Stimulated activated CD8-positive, alpha-beta memory T cell treated with anti-CD3 and anti-CD28 coated beads, Interleukin-12 subunit alpha, Interleukin-12 subunit beta, amount 100 ng/mL, for 1 hour (primary cell): ENCODE measurements at regions not wholly inside any gene's neighbourhood (a gene's known extent, or its start where the extent isn't known, plus 50 kb on each side); places are given as distances from the start of the nearest gene placed in this dataset.

Experiments
- DNase-seq: peaks from one replicate; pipeline ENCODE4 v3.0.0-alpha.2; 2020; ENCODE audit warnings: low read depth

GRCh38 chr12:69096669-69097335 lies 142.6 kb upstream of the CPSF6 start:
- no peak for DNase-seq

- DNase-seq, result no peak
These were observed 141.6 kb upstream of the CPSF6 start for GRCh38 chr12:69097619-69098368.

DNA sequence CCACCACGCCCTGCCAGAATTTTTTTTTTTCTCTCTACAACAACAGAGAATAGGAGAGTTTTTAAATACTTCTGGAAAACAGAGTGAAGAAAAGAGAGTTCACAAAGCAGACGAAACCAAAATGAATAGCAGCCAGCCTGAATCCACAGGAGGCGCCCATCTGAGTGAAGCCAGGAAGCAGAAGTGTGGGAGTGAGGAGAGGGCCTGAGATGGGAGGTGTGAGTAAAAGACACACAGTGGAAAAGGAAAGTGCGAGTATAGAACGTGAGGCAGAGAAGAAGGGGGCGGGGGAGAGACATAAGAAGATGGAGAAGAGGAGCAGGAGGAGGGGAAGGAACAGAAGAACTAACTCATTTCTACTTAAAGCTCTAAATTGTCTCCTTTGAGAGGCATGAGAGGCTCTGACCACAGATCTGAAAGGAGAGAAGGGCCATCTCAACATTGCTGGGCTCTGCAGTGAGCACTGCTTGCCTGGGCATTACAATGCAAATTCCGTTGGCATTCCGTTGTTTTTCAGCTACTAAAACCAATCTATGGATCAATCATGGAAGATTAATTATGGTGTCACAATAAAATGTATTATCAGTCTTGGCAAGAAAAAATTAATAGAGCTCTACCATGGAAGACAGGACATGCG lies 140.1 kb upstream of the CPSF6 start:
- no peak for DNase-seq

DNA sequence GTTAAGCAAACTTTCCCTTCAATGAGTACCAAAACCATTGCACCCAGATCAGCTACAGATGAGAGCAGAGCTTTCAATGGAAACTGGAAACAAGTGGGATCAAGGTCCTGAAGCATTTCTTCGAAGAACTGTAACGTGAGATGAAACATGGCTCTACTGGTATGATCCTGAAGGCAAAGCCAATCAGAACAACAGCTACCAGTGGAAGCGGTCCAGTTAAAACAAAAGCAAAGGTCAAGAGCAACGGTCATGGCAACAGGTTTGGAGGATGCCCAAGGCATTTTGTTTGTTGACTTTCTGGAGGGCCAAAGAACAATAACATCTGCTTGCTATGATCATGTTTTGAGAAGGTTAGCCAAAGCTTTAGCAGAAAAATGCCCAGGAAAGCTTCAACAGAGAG lies 137.9 kb upstream of the CPSF6 start:
- DNase-seq, result no peak

- no peak for DNase-seq
These were observed 136.5 kb upstream of the CPSF6 start for GRCh38 chr12:69102856-69103255.

DNA sequence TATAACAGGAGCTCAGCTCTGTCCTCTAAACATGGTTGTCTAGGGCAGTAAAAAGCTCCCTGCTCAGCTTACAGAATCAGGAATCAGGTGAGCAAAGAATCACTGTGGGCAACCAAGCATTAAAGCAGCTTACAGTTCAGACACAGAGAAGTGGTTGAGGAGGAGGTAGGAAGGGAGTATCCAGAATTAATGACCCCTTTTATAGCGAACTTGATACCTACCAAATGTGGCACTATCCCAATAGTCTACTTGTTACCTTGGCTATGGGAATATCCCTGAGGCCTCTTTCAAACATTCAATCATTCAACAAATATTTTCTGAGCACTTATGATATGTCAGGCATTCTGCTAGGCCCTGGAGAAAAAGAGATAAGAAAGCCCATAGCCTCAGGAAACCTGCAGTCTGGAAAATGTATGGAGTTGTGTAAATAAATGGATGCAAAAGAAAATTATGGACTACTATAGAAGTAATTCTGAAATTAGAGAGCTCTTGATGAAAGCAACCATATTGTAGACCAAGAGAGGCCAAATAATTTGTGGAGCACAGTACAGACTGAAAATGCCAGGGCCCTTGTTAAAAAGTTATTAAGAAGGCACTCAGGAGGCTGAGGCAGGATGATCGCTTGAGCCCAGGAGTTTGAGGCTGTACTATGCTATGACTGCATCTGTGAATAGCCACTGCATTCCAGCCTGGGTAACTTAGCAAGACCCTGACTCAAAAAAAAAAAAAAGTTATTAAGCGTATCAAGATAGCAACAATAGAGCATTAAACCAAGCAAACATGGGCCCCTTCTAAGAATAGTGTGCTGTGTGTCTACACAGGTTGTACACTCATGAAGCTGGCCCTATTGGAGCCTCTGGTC lies 134.0 kb upstream of the CPSF6 start:
- DNase-seq, result no peak

DNA sequence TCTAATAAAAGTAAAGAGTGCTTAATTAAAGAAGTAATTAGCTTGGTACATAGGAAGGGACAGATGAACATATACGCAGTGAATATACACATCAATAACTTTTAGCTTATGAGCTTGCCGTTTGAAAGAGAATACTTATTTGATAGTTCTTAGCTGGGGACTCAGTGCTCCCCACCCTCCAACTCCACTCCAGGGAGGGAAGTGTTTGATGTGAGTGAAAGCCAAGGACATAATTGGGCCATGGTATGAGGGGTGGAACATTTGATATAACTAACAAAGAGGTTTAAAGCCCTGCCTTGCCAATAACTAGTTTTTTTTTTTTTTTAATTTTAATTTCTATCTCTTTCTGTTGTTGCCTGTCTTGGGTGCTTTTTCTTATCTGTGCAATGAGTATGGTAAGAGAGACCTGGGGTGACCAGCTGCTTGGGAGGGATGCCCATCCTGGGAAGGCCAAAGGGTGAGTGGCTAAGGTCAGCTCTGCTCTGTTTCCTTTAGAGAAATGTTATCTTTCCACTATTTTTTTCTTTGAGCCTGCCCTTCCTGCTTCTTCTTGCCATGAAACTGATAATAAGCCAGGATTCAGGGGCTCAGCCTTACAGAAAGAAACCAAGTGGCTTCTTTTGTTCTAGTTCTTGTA lies 132.8 kb upstream of the CPSF6 start:
- no peak for DNase-seq

DNA sequence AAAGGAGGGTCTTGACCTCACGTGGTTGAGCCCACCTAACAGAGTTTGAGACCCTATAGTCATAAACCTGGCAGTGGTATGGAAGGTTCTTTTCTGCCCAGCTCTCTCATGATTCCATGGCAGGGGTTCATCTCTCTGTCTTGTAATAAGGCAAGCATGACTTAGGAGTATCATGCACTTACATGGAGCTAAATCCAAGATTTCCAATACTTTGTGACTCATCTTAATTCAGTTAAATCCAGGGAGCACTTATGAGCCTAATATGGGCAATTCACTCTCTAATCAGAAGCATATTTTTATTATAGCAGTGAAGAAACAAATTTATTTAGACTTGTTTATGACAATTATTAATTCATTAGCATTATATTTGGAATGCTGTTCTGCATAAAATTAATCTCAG lies 131.8 kb upstream of the CPSF6 start:
- no peak for DNase-seq

- DNase-seq, result no peak
These were observed 131.3 kb upstream of the CPSF6 start for GRCh38 chr12:69108037-69108436.

GRCh38 chr12:69112616-69113015 lies 126.8 kb upstream of the CPSF6 start:
- no peak for DNase-seq

DNA sequence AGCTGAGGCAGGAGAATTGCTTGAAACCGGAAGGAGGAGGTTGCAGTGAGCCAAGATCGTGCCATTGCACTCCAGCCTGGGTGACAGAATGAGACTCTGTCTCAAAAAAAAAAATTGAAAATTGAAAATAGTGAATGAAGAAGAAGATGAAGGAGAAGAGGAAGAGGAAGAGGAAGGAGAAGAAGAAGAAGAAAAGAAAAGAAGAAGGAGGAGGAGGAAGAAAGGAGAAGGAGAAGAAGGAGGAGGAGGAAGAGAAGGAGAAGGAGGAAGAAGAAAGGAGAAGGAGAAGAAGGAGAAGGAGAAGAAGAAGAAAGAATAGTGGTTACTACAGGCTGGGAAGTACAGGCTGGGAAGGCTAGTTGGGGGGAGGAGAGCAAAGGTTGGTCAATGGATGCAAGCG lies 124.3 kb upstream of the CPSF6 start:
- no peak for DNase-seq

- DNase-seq, result no peak
These were observed 123.4 kb upstream of the CPSF6 start for GRCh38 chr12:69115951-69116350.

DNA sequence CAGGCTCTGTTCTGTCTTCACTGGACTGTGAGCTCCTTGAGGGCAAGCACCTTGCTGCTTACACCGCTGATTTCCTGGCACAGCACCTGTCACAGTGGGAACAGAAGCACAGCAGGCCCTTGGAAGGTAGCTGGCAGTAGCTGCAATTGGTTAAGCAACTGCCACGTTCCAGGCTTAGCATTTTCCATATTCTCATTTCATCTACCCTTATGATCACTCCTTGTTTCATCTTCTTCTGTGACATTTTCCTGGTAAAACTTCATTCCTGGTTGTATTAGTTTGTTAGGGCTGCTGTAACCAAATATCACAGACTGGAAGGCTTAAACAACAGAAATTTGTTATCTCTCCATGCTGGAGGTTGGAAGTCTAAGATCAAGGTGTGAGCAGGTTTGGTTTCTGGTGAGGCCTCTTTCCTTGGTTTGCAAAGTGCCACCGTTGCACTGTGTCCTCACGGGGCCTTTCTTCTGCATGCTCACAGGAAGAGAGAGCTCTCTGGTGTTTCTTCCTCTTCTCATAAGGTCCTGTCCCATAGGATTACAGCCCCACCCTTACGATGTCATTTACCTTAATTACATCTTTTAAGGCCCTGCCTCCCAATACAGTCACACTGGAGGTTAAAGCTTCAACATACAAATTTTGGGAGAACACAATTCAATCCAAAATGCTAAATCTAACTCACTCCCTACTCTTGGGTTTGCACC lies 121.7 kb upstream of the CPSF6 start:
- no peak for DNase-seq

- DNase-seq, result no peak
These were observed 120.9 kb upstream of the CPSF6 start for GRCh38 chr12:69118516-69118915.

- DNase-seq, result no peak
These were observed 119.6 kb upstream of the CPSF6 start for GRCh38 chr12:69119770-69120169.

- no peak for DNase-seq
These were observed 119.0 kb upstream of the CPSF6 start for GRCh38 chr12:69120354-69120753.

DNA sequence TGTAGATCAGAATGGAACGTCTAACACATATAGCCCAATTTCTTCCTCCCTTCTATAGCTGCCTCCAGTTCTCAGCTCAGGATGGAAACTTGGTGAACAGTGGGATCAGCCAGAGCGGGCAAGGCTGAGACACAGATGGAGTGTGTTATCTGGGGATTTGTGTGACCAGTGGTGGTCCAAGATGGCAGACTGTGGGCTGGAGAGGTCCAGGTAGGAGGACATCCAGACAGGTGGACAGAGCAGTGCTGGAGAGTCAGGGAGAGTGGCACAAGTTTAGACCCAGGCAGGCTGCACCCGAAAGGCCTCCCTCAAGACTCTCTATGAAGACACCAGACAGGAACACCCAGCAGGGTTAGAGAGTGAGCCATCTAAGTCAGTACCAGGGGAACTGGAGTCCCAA lies 116.1 kb upstream of the CPSF6 start:
- no peak for DNase-seq

GRCh38 chr12:69123919-69124638 lies 115.3 kb upstream of the CPSF6 start:
- no peak for DNase-seq

DNA sequence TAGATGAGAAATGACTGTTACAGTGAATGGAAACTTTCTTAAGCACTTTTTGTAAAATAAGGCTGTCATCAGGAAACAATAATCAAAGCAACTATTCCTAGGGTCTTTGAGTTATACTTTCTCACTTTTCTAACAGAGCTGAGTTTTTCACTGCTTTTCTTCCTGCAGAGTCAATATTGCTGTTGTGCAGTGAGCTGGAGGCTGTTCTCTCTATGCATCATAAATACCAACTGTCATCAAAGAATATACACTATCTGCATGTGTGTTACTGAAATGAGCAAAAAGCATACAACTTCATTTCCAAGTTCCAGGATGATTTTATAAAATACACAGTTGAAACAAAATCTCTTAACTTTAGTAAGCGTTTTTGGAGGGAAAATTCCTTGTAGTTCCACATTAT lies 110.4 kb upstream of the CPSF6 start:
- DNase-seq, result no peak

- no peak for DNase-seq
These were observed 109.8 kb upstream of the CPSF6 start for GRCh38 chr12:69129564-69129963.

DNA sequence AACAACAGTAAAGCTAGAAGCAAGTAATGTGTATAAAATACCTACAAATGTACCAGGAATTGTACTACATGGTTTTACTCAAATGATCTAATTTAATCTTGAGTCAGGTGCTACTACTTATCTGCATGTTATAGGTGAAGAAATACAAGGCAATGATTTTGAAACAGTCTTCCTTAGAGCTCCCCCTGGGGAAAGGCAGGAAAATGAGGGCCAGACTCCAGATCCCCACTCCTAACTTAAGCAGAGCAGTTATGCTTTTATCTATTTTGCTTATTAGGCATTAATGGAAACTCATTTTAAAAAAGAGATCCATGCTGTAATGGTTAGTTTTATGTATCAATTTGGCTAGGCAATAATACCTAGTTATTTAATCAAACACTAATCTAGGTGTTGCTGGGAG lies 109.3 kb upstream of the CPSF6 start:
- DNase-seq, result no peak
